OCI-LY1 (cell line): ENCODE measurements at regions not wholly inside any gene's neighbourhood (a gene's known extent, or its start where the extent isn't known, plus 50 kb on each side); places are given as distances from the start of the nearest gene placed in this dataset.

Experiments used
- H2AFZ ChIP-seq: fragments of 200-600 bp; sonication (generic), shearing (Covaris generic); 2 replicates; pipeline ENCODE4 v1.6.0; 2014; ENCODE audit warnings: antibody characterized with exemption, mild to moderate bottlenecking, low read length
- H3F3A ChIP-seq: fragments of 200-600 bp; sonication (generic), shearing (Covaris generic); 2 replicates; pipeline ENCODE4 v1.6.0; 2014; ENCODE audit warnings: mild to moderate bottlenecking, antibody characterized with exemption, low read length, moderate library complexity; ENCODE audit not compliant: insufficient read depth
- H3K27ac ChIP-seq: fragments of 200-600 bp; sonication (generic); 2 replicates; pipeline ENCODE4 v1.5.1; 2014; ENCODE audit warnings: low read length, mixed run types, mild to moderate bottlenecking, low read depth; ENCODE audit not compliant: poor library complexity, severe bottlenecking
- H3K27me3 ChIP-seq: fragments of 200-600 bp; sonication (generic); 2 replicates; pipeline ENCODE4 v1.6.0; 2014; ENCODE audit warnings: antibody characterized with exemption, mild to moderate bottlenecking, low read length, moderate library complexity; ENCODE audit not compliant: insufficient read depth
- H3K36me3 ChIP-seq: fragments of 200-600 bp; sonication (generic); 2 replicates; pipeline ENCODE4 v1.6.1; 2014; ENCODE audit warnings: mild to moderate bottlenecking, antibody characterized with exemption, low read length, moderate library complexity, mixed read lengths; ENCODE audit not compliant: insufficient read depth
- H3K4me1 ChIP-seq: fragments of 200-600 bp; sonication (generic); 2 replicates; pipeline ENCODE4 v1.5.1; 2014; ENCODE audit warnings: mild to moderate bottlenecking, low read length, moderate library complexity; ENCODE audit not compliant: insufficient read depth, severe bottlenecking
- H3K4me2 ChIP-seq: fragments of 200-600 bp; sonication (generic), shearing (Covaris generic); 2 replicates; pipeline ENCODE4 v1.6.1; 2014; ENCODE audit warnings: low read length
- H3K4me3 ChIP-seq: fragments of 200-600 bp; sonication (generic); 2 replicates; pipeline ENCODE4 v1.5.1; 2014; ENCODE audit warnings: low read length, low read depth, mild to moderate bottlenecking, mixed read lengths; ENCODE audit not compliant: poor library complexity, severe bottlenecking
- H3K79me2 ChIP-seq: fragments of 200-600 bp; shearing (Covaris generic); 2 replicates; pipeline ENCODE4 v1.6.1; 2016; ENCODE audit warnings: mixed run types, low read length, mixed read lengths; ENCODE audit not compliant: insufficient read depth
- H3K9ac ChIP-seq: fragments of 200-600 bp; sonication (generic), shearing (Covaris generic); 2 replicates; pipeline ENCODE4 v1.6.1; 2014; ENCODE audit warnings: mild to moderate bottlenecking, low read length, mixed read lengths
- H3K9me2 ChIP-seq: fragments of 200-600 bp; sonication (generic), shearing (Covaris generic); 2 replicates; pipeline ENCODE4 v1.6.1; 2014; ENCODE audit warnings: low read depth, mild to moderate bottlenecking, low read length, mixed read lengths
- H3K9me3 ChIP-seq: fragments of 200-600 bp; shearing (Covaris generic); 2 replicates; pipeline ENCODE4 v1.6.1; 2014; ENCODE audit warnings: low read length, mixed read lengths
- H4K20me1 ChIP-seq: fragments of 200-600 bp; sonication (generic), shearing (Covaris generic); 2 replicates; pipeline ENCODE4 v1.6.0; 2016; ENCODE audit warnings: mild to moderate bottlenecking, low read length; ENCODE audit not compliant: insufficient read depth
- CTCF ChIP-seq: fragments of 200-600 bp; sonication (generic), shearing (Covaris generic); IDR thresholded peaks from 2 replicates; pipeline ENCODE4 v1.5.1; 2017; ENCODE audit warnings: mild to moderate bottlenecking, antibody characterized with exemption, low read length, moderate library complexity, mixed read lengths
- EZH2 ChIP-seq: fragments of 200-600 bp; sonication (generic), shearing (Covaris generic); IDR thresholded peaks from 2 replicates; pipeline ENCODE4 v1.8.0; 2017; ENCODE audit warnings: borderline replicate concordance, mixed run types, mild to moderate bottlenecking, antibody characterized with exemption, low read length, moderate library complexity, mixed read lengths

GRCh38 chr18:22093731-22094357 lies 75.5 kb upstream of the GATA6 start:
- no peaks in the 10 kb centered on the region for H3K36me3 ChIP-seq
- no peak for TF ChIP-seq CTCF
- no peak for TF ChIP-seq EZH2
- no peak overlapping the region for H3K27ac ChIP-seq
- H3K79me2 ChIP-seq: no peaks in the 10 kb centered on the region
- no peaks in the 10 kb centered on the region for H3K27me3 ChIP-seq
- H3K9ac ChIP-seq: no peak overlapping the region
- no peak overlapping the region for H3K4me3 ChIP-seq
- H3K4me1 ChIP-seq: no peaks in the 10 kb centered on the region
- no peak overlapping the region for H3K4me2 ChIP-seq
- H2AFZ ChIP-seq: no peak overlapping the region
- no peaks in the 10 kb centered on the region for H3K9me3 ChIP-seq
- H4K20me1 ChIP-seq: no peaks in the 10 kb centered on the region
- no peaks in the 10 kb centered on the region for H3F3A ChIP-seq
- H3K9me2 ChIP-seq: no peaks in the 10 kb centered on the region

- no peak for TF ChIP-seq EZH2
- no peak for TF ChIP-seq CTCF
- H3K4me3 ChIP-seq: no peak overlapping the region
- H2AFZ ChIP-seq: no peak overlapping the region
- no peaks in the 10 kb centered on the region for H3K9me2 ChIP-seq
- no peaks in the 10 kb centered on the region for H3K79me2 ChIP-seq
- no peaks in the 10 kb centered on the region for H3F3A ChIP-seq
- H3K4me2 ChIP-seq: no peak overlapping the region
- H3K9me3 ChIP-seq: no peaks in the 10 kb centered on the region
- no peak overlapping the region for H3K27ac ChIP-seq
- no peaks in the 10 kb centered on the region for H3K4me1 ChIP-seq
- no peaks in the 10 kb centered on the region for H3K27me3 ChIP-seq
- no peaks in the 10 kb centered on the region for H4K20me1 ChIP-seq
- no peak overlapping the region for H3K9ac ChIP-seq
- no peaks in the 10 kb centered on the region for H3K36me3 ChIP-seq
Measured at GRCh38 chr18:22094358-22094734, 75.0 kb upstream of the GATA6 start.

- H3K4me2 ChIP-seq: no peak overlapping the region
- H3K79me2 ChIP-seq: no peaks in the 10 kb centered on the region
- no peaks in the 10 kb centered on the region for H4K20me1 ChIP-seq
- no peaks in the 10 kb centered on the region for H3K27me3 ChIP-seq
- no peak overlapping the region for H3K9ac ChIP-seq
- H3F3A ChIP-seq: no peaks in the 10 kb centered on the region
- H3K9me3 ChIP-seq: no peaks in the 10 kb centered on the region
- no peaks in the 10 kb centered on the region for H3K9me2 ChIP-seq
- H3K27ac ChIP-seq: no peak overlapping the region
- H2AFZ ChIP-seq: no peak overlapping the region
- H3K4me1 ChIP-seq: no peaks in the 10 kb centered on the region
- no peaks in the 10 kb centered on the region for H3K36me3 ChIP-seq
- TF ChIP-seq EZH2 (no peak), CTCF (no peak)
- no peak overlapping the region for H3K4me3 ChIP-seq
Measured at GRCh38 chr18:22098563-22098989, 70.8 kb upstream of the GATA6 start.
